Activated CD4-positive, alpha-beta T cell treated with anti-CD3 and anti-CD28 coated beads, Interleukin-2, amount 50 U/mL, for 24 hours (primary cell): ENCODE measurements at regions not wholly inside any gene's neighbourhood (a gene's known extent, or its start where the extent isn't known, plus 50 kb on each side); places are given as distances from the start of the nearest gene placed in this dataset.

Experiments used
- DNase-seq, 2 donors: peaks; one replicate each; pipeline ENCODE4 v3.0.0-alpha.2; 2020; ENCODE audit warnings: low read depth in 1 of 2, low spot score in 1 of 2

DNA sequence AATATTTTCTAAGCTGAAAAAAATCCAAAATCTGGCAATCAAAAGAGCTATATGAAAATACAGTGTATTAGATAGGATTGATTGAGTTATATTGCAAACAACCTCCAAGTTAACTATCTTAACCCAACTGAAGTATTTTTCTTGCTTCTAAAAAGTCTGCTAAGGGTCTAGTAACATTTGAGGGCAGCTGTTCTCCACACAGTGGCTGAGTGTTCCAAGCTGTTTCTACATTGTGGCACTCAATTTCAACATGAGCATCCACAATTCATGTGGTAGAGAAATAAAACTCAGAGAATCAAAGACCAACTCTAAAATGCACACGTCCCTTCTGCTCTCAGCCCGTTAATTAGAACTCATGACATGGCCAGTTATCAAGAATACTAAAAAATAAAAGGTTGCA, 340.0 kb downstream of the C12orf50 start:
- DNase-seq = no peak

GRCh38 chr12:87687362-87687761, 341.8 kb downstream of the C12orf50 start:
- DNase-seq = no peak

- DNase-seq = no peak
Measured at GRCh38 chr12:87685696-87686095, 343.5 kb downstream of the C12orf50 start.

DNA sequence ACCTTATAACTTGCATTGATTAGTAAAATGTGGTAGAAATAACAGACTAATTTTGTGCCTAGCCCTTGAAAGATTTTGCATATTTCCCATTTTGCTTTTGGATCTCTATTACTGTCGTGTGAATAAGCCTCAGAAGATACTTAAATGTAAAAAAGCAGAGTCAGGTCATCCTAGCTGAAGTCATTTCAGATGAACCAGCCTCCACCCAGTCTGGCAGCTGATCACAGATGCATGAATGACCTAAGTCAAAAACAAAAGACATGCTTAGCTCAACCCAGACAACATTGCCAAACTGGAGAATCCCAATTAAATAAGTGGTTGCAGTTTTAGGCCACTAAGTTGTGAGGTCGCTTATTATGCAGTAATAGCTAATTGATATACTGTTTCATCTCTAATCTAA, 349.9 kb downstream of the C12orf50 start:
- no peak for DNase-seq

DNA sequence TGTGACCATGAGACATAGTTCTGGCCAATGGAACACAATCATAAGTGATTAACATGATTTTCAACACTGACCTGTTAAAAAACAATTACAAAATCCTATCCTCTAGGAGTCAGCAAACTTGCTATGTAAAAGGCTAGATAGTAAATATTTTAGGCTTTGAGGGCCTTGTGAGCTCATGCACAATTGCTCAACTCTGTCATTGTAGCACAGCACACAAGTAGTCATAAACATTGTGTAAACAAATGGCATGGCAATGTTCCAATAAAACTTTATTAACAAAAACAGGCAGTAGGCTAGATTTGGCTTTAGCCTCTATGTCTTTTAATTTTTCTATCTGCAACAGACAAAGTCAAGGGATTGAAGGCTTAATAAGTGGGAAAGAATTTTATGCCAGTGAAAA, 350.7 kb downstream of the C12orf50 start:
- no peak for DNase-seq

- DNase-seq = no peak
Measured at GRCh38 chr12:87676731-87677130, 352.5 kb downstream of the C12orf50 start.

- no peak for DNase-seq
Measured at GRCh38 chr12:87671757-87672156, 357.4 kb downstream of the C12orf50 start.

GRCh38 chr12:87670448-87670847, 358.8 kb downstream of the C12orf50 start:
- DNase-seq = no peak

DNA sequence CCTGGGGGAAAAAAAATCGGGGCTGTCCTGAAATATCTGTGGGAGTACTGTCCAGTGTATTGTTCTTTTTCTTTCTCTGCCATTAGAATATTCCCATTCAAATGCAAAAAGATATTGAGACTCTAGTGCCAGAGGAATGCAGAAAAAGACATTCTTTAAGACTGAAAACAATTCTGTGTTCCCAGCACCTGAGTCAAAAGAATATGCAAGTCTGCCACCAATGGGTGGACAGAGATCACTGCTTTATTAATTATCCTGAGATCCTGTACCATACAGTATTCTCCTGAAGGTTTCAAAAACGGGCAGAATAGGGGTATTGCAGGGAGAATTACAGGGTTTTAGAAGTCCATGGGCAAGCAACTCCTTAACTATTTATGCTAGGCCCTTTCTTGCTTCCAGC, 361.8 kb downstream of the C12orf50 start:
- DNase-seq = no peak

- no peak for DNase-seq
Measured at GRCh38 chr12:87661786-87662377, 367.3 kb downstream of the C12orf50 start.

GRCh38 chr12:87660987-87661774, 368.0 kb downstream of the C12orf50 start:
- DNase-seq = no peak

DNA sequence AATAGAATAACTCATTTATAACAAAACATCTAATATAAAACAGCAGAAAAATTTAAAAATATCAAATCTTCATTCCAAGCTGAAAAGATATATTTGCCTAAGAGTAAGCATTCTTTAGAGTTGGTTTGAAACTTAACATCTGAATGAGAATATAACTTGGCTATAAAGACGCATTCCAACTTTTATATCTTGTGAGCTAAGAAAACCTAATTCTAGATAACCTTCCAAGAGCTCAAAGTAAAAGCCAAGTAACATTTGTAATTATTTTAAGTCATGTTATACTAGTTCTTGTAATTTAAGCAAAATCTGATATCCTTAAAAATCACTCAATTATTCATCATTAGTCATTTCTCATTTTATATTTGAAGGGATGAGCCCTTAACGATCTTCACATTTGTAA, 368.9 kb downstream of the C12orf50 start:
- no peak for DNase-seq

- DNase-seq = no peak
Measured at GRCh38 chr12:87656311-87656710, 372.9 kb downstream of the C12orf50 start.

DNA sequence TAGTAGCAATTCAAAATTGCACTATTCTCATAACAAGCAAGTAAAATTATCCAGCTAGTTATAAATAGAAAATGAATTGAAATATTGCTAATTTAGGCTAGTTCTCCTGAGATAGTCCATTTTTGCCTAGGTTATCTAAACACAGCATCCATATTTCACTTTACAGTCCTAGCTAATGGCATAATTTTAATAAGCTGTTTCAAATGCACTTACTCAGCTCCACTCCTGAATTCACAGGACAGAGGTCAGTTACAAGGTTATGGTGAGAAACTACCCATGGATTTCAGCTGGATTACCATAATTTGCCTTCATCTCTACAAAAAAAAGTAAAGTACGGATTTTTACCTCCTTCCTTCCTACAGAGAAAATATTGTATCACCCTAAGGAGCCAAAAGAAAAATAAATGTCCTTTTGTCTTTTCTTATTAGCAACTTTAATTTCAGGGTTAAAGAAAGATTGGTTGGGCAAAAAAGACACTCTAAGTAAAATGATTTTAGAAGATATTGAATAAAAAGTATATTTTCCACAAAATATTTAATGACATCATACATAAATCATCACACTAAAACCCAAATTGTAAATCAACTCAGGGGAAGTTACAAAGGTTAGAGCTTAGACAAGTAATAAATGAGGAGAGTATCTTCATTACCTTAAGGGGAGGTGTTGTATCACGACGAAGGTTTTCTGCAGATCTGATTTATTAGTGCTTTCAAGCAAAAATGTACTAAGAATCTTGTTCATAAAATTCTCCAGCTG, 377.4 kb downstream of the C12orf50 start:
- no peak for DNase-seq

GRCh38 chr12:87642245-87642644, 387.0 kb downstream of the C12orf50 start:
- DNase-seq = no peak

- DNase-seq = no peak
Measured at GRCh38 chr12:87618199-87618598, 411.0 kb downstream of the C12orf50 start.

DNA sequence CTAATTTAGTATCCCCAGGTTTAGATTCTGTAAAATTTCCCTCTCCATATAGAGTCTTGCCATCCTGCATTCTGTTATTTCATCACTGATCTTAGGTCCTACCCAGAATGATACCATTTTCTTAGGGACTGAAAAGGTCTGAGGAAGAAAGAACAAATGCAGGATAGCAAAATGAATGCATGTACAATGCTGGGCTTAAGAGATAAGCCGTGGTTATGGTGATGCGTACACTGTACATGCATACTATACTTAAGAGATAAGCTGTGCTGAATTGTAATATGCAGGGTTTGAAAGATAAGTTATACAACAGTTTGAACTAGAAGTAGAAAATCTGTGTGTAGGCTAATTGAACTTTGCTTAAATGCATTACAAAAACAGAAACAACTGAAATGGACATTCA, 416.2 kb downstream of the C12orf50 start:
- DNase-seq = no peak

GRCh38 chr12:87608321-87608720, 420.9 kb downstream of the C12orf50 start:
- no peak for DNase-seq

GRCh38 chr12:87603727-87604126, 425.5 kb downstream of the C12orf50 start:
- no peak for DNase-seq

GRCh38 chr12:87599459-87599858, 429.7 kb downstream of the C12orf50 start:
- no peak for DNase-seq

- DNase-seq = no peak
Measured at GRCh38 chr12:87597114-87597513, 432.1 kb downstream of the C12orf50 start.

GRCh38 chr12:87596636-87597035, 432.6 kb downstream of the C12orf50 start:
- no peak for DNase-seq
